ENCODE measurements at regions not wholly inside any gene's neighbourhood (a gene's known extent, or its start where the extent isn't known, plus 50 kb on each side); places are given as distances from the start of the nearest gene placed in this dataset.
"Not testable (repeated sequence)": the region's sequence is repeated elsewhere in the genome, so short reads cannot be mapped to it uniquely, and the experiment has no call there.

GRCh38 chr10:120183546-120183945 is 273.5 kb upstream of the PLPP4 start:
- Mint-ChIP-seq H3K27me3 (ENCODE audit: insufficient read depth) (peaks cover 7% of the 10 kb centered on the region; the same call in 1 of the 2 replicates), H3K4me3 (no peak overlapping the region), H3K27ac (no peak overlapping the region), H3K36me3 (ENCODE audit: low read depth) (no peaks in the 10 kb centered on the region), H3K9me3 (no peaks in the 10 kb centered on the region; the same call in 1 of the 2 replicates), H3K4me1 (ENCODE audit: low read depth) (no peaks in the 10 kb centered on the region)
- TF ChIP-seq, protein P1, sequence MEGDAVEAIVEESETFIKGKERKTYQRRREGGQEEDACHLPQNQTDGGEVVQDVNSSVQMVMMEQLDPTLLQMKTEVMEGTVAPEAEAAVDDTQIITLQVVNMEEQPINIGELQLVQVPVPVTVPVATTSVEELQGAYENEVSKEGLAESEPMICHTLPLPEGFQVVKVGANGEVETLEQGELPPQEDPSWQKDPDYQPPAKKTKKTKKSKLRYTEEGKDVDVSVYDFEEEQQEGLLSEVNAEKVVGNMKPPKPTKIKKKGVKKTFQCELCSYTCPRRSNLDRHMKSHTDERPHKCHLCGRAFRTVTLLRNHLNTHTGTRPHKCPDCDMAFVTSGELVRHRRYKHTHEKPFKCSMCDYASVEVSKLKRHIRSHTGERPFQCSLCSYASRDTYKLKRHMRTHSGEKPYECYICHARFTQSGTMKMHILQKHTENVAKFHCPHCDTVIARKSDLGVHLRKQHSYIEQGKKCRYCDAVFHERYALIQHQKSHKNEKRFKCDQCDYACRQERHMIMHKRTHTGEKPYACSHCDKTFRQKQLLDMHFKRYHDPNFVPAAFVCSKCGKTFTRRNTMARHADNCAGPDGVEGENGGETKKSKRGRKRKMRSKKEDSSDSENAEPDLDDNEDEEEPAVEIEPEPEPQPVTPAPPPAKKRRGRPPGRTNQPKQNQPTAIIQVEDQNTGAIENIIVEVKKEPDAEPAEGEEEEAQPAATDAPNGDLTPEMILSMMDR (IDR thresholded peaks at IDR 0.05) = no peak
- no peak for DNase-seq

- Mint-ChIP-seq H3K4me3 (no peak overlapping the region), H3K27me3 (ENCODE audit: insufficient read depth) (peaks cover 7% of the 10 kb centered on the region), H3K36me3 (ENCODE audit: low read depth) (no peaks in the 10 kb centered on the region), H3K9me3 (no peaks in the 10 kb centered on the region; the same call in 1 of the 2 replicates), H3K4me1 (ENCODE audit: low read depth) (no peaks in the 10 kb centered on the region), H3K27ac (no peak overlapping the region)
- TF ChIP-seq, protein P1 (IDR thresholded peaks at IDR 0.05) = no peak
- no peak for DNase-seq
Measured at GRCh38 chr10:120184547-120185337, 272.3 kb upstream of the PLPP4 start.

DNA sequence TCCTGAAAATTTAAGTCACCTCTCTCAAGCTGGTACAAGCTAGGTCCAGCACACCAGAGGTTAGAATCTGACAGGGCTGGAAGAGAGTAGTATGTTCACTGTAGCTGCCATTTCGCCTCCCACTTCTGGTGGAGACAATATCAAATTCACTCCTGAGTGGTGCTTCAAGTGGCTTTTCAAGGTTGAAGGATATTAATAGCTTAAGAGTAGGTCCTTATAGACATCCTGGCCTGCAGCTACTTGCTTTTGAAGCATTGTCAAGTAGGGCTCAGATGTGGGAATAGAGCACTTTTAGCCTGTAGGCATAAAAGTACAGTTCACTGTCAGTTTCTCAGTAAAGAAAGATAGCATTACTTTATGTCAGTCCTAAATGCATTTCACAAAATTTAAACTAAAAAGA is 270.5 kb upstream of the PLPP4 start:
- Mint-ChIP-seq H3K4me3 (no peak overlapping the region), H3K4me1 (ENCODE audit: low read depth) (no peaks in the 10 kb centered on the region), H3K27ac (no peak overlapping the region), H3K27me3 (ENCODE audit: insufficient read depth) (peaks cover 4% of the 10 kb centered on the region), H3K9me3 (no peaks in the 10 kb centered on the region; the same call in 1 of the 2 replicates), H3K36me3 (ENCODE audit: low read depth) (no peaks in the 10 kb centered on the region)
- DNase-seq = no peak
- TF ChIP-seq, protein P1 (IDR thresholded peaks at IDR 0.05) = no peak

GRCh38 chr10:120187168-120187567 is 269.9 kb upstream of the PLPP4 start:
- not testable (repeated sequence) for H3K27ac Mint-ChIP-seq; H3K27me3 Mint-ChIP-seq (ENCODE audit: insufficient read depth); H3K36me3 Mint-ChIP-seq (ENCODE audit: low read depth); H3K4me3 Mint-ChIP-seq; DNase-seq; H3K4me1 Mint-ChIP-seq (ENCODE audit: low read depth); H3K9me3 Mint-ChIP-seq

DNA sequence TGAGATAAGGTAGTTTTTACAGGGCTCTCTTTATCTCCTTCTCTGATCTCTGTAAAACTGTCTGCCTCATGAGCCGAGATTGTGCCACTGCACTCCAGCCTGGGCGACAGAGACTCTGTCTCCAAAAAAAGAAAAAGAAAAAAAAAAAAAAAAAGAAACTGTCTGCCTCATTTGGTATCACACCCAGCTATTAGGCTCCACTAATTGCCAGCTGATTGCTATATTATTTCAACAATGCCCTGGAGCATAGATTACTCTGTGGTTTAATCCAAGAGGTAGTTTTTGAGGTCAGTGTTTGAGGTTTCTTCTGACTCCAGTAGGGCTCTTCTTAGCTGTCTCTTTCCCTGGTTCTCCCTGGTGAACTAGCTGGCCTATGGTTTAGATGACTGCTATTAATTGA is 268.1 kb upstream of the PLPP4 start:
- TF ChIP-seq, protein P1 (IDR thresholded peaks at IDR 0.05) = no peak
- Mint-ChIP-seq H3K36me3 (ENCODE audit: low read depth) (no peaks in the 10 kb centered on the region), H3K9me3 (no peaks in the 10 kb centered on the region; the same call in 1 of the 2 replicates), H3K4me1 (ENCODE audit: low read depth) (no peaks in the 10 kb centered on the region), H3K27ac (no peak overlapping the region), H3K4me3 (no peak overlapping the region), H3K27me3 (ENCODE audit: insufficient read depth) (peaks cover 2% of the 10 kb centered on the region)
- DNase-seq = no peak

DNA sequence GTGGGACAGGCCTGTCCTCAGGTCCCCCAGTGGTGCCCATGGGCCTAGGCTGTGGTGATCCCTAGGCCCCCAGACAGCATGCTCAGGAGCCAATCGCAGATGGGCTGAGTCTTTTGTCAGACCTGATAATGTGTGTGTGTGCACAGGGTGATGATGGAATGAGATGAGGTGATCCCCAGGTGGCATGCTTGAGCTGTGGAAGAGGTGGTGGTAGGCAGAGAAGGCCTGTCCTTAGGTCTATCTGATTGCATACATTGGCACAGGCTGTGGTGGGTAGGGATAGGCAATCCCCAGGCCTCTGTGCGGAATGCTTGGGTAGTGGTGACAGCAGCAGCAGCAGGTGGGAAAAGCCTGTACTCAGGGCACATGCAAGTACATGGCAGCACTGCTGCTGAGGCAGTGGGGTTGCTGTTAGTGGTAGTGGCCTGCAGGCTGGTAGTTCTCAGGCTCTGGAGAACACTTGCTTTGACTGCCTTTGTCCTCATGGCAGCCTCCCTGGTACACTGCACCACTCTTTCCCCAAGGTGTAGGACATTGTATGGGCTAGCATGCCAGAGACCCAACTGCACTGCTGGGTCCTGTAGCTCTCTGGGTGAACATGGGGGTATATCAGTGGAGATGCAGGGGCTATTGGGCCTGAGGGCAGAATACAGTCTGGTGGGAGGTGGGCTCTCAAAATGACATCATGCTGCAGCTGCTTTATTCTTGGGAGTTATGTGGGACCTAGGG is 260.9 kb upstream of the PLPP4 start:
- no peak overlapping the region for H3K4me3 Mint-ChIP-seq

More for the DNA sequence above, 260.9 kb upstream of the PLPP4 start:
- no peaks in the 10 kb centered on the region; the same call in 1 of the 2 replicates for H3K9me3 Mint-ChIP-seq
- no peaks in the 10 kb centered on the region for H3K36me3 Mint-ChIP-seq (ENCODE audit: low read depth)
- no peak for DNase-seq
- no peaks in the 10 kb centered on the region for H3K4me1 Mint-ChIP-seq (ENCODE audit: low read depth)
- H3K27me3 Mint-ChIP-seq (ENCODE audit: insufficient read depth) = no peaks in the 10 kb centered on the region
- H3K27ac Mint-ChIP-seq = no peak overlapping the region
- TF ChIP-seq, protein P1 (IDR thresholded peaks at IDR 0.05) = no peak
